ENCODE measurements at regions not wholly inside any gene's neighbourhood (a gene's known extent, or its start where the extent isn't known, plus 50 kb on each side); places are given as distances from the start of the nearest gene placed in this dataset.

DNA sequence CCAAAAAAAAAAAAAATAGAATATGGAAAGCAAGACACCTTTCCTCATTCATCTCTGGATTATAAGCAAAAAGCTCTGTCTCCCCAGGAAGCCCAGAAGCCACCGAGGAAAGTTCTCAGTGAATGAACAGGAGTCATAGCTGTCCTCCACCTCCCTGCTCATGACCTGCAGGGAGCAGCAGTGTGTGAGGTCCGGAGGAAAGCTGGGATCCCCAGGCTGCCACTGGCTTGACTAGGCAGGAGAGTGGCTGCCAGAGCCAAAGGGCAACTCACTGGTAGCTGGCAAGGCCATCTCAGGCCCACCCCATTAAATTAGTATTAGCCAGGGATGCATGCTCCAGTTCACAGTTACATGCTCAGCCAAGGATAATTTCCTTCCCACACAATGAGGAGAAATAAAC is 191.6 kb upstream of the STT3B start:
- peaks cover 11% of the 10 kb centered on the region for H3K4me1 ChIP-seq (ENCODE audit: insufficient read depth)
- H4K20me1 ChIP-seq (ENCODE audit: insufficient read depth): no peaks in the 10 kb centered on the region
- no peaks in the 10 kb centered on the region for H3K36me3 ChIP-seq (ENCODE audit: low read depth)
- H3F3A ChIP-seq (ENCODE audit: insufficient read depth): no peaks in the 10 kb centered on the region
- no peak overlapping the region for H3K4me2 ChIP-seq (ENCODE audit: unreplicated experiment)
- TF ChIP-seq EZH2phosphoT487 (IDR thresholded peaks at IDR 0.05; ENCODE audit: insufficient read depth, low read depth): no peak
- no peak overlapping the region for H3K27ac ChIP-seq
- H2AFZ ChIP-seq: no peak overlapping the region
- H3K4me3 ChIP-seq: no peak overlapping the region
- H3K9me3 ChIP-seq (ENCODE audit: low read depth): no peaks in the 10 kb centered on the region
- H3K9ac ChIP-seq: no peak overlapping the region
- H3K79me2 ChIP-seq (ENCODE audit: insufficient read depth): no peaks in the 10 kb centered on the region
- in situ Hi-C loops (cut with MboI): no loop called here
- peak; percentile 38 for DNase-seq
- no peaks in the 10 kb centered on the region for H3K9me2 ChIP-seq (ENCODE audit: insufficient read depth)
- WGBS, 2 experiments (ENCODE audit: low coverage in 1 of 2, low lambda C conversion rate in 2 of 2, missing lambda C conversion rate in 2 of 2): 27 to 28% methylated on average over 2 of the region's 2 CpGs
- H3K27me3 ChIP-seq (replicated peaks; ENCODE audit: insufficient read depth): no peaks in the 10 kb centered on the region; the same call in 1 of the 2 replicates

GRCh38 chr3:31343075-31343474 is 189.7 kb upstream of the STT3B start:
- H3K4me2 ChIP-seq (ENCODE audit: unreplicated experiment): peak overlapping the region; percentile 13
- no peaks in the 10 kb centered on the region for H3F3A ChIP-seq (ENCODE audit: insufficient read depth)
- H3K79me2 ChIP-seq (ENCODE audit: insufficient read depth): no peaks in the 10 kb centered on the region
- H4K20me1 ChIP-seq (ENCODE audit: insufficient read depth): no peaks in the 10 kb centered on the region
- WGBS, 2 experiments (ENCODE audit: low coverage in 1 of 2, low lambda C conversion rate in 2 of 2, missing lambda C conversion rate in 2 of 2): 53 to 61% methylated on average over 1 of the region's 1 CpG
- TF ChIP-seq EZH2phosphoT487 (IDR thresholded peaks at IDR 0.05; ENCODE audit: insufficient read depth, low read depth) (no peak), EZH2 (IDR thresholded peaks at IDR 0.05; ENCODE audit: insufficient read depth, poor library complexity, severe bottlenecking) (no peak)
- H3K9me2 ChIP-seq (ENCODE audit: insufficient read depth): no peaks in the 10 kb centered on the region
- peak; percentile 85 for DNase-seq
- peaks cover 11% of the 10 kb centered on the region for H3K4me1 ChIP-seq (ENCODE audit: insufficient read depth)
- in situ Hi-C loops (cut with MboI): no loop called here
- no peak overlapping the region for H3K4me3 ChIP-seq
- H3K27me3 ChIP-seq (replicated peaks; ENCODE audit: insufficient read depth): no peaks in the 10 kb centered on the region
- H3K9ac ChIP-seq: no peak overlapping the region
- H3K9me3 ChIP-seq (ENCODE audit: low read depth): no peaks in the 10 kb centered on the region
- peak overlapping the region; percentile 38 for H2AFZ ChIP-seq
- no peaks in the 10 kb centered on the region for H3K36me3 ChIP-seq (ENCODE audit: low read depth)
- no peak overlapping the region for H3K27ac ChIP-seq

GRCh38 chr3:31345581-31345980 is 187.1 kb upstream of the STT3B start:
- H3K4me2 ChIP-seq (ENCODE audit: unreplicated experiment): no peak overlapping the region
- whole genome bisulfite sequencing, 2 experiments (ENCODE audit: low coverage in 1 of 2, low lambda C conversion rate in 2 of 2, missing lambda C conversion rate in 2 of 2): 63 to 65% methylated on average over 2 of the region's 2 CpGs
- no peak for DNase-seq
- no peaks in the 10 kb centered on the region for H3F3A ChIP-seq (ENCODE audit: insufficient read depth)
- no peaks in the 10 kb centered on the region for H3K27me3 ChIP-seq (replicated peaks; ENCODE audit: insufficient read depth)
- H3K9ac ChIP-seq: no peak overlapping the region
- no peaks in the 10 kb centered on the region for H3K36me3 ChIP-seq (ENCODE audit: low read depth)
- TF ChIP-seq EZH2phosphoT487 (IDR thresholded peaks at IDR 0.05; ENCODE audit: insufficient read depth, low read depth) (no peak), EZH2 (IDR thresholded peaks at IDR 0.05; ENCODE audit: insufficient read depth, poor library complexity, severe bottlenecking) (no peak)
- in situ Hi-C loops (cut with MboI): no loop called here
- no peak overlapping the region for H2AFZ ChIP-seq
- H3K27ac ChIP-seq: no peak overlapping the region
- no peaks in the 10 kb centered on the region for H4K20me1 ChIP-seq (ENCODE audit: insufficient read depth)
- H3K79me2 ChIP-seq (ENCODE audit: insufficient read depth): no peaks in the 10 kb centered on the region
- no peaks in the 10 kb centered on the region for H3K9me3 ChIP-seq (ENCODE audit: low read depth)
- H3K4me1 ChIP-seq (ENCODE audit: insufficient read depth): peaks cover 11% of the 10 kb centered on the region
- no peak overlapping the region for H3K4me3 ChIP-seq
- no peaks in the 10 kb centered on the region for H3K9me2 ChIP-seq (ENCODE audit: insufficient read depth)

DNA sequence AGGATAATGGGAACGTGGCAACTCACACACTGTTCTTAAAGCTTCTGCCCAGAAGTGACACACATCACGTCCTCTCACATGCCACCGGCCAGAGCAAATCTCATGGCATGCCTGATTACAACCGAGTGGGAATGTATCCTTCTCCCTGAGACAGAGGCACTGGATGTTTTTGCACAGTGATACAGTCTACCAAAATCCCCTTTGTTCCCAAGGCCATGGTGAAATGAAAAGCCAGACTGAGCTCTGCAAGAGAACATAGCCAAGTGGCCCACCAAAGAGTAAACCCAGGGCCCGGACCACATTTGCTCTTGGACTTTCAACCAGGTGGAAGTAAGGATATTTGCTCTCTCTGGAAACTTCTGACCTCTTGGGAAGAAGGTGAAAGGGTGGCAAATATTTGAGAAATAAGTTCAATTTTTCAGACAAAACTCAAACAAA is 186.2 kb upstream of the STT3B start:
- in situ Hi-C loops (cut with MboI): no loop called here
- Histone ChIP-seq H3K9me2 (ENCODE audit: insufficient read depth) (no peaks in the 10 kb centered on the region), H3K4me1 (ENCODE audit: insufficient read depth) (peaks cover 11% of the 10 kb centered on the region), H3K9ac (no peak overlapping the region), H3K4me2 (ENCODE audit: unreplicated experiment) (no peak overlapping the region), H3K36me3 (ENCODE audit: low read depth) (no peaks in the 10 kb centered on the region), H4K20me1 (ENCODE audit: insufficient read depth) (no peaks in the 10 kb centered on the region), H3K9me3 (ENCODE audit: low read depth) (no peaks in the 10 kb centered on the region), H2AFZ (no peak overlapping the region), H3K27me3 (replicated peaks; ENCODE audit: insufficient read depth) (no peaks in the 10 kb centered on the region), H3K79me2 (ENCODE audit: insufficient read depth) (no peaks in the 10 kb centered on the region), H3K4me3 (no peak overlapping the region), H3K27ac (no peak overlapping the region), H3F3A (ENCODE audit: insufficient read depth) (no peaks in the 10 kb centered on the region)
- TF ChIP-seq EZH2 (IDR thresholded peaks at IDR 0.05; ENCODE audit: insufficient read depth, poor library complexity, severe bottlenecking) (no peak), EZH2phosphoT487 (IDR thresholded peaks at IDR 0.05; ENCODE audit: insufficient read depth, low read depth) (no peak)
- 76 to 79% methylated on average over 5 of the region's 5 CpGs for WGBS, 2 experiments (ENCODE audit: low coverage in 1 of 2, low lambda C conversion rate in 2 of 2, missing lambda C conversion rate in 2 of 2)
- no peak for DNase-seq

All from GM23248 (cell line).